ENCODE measurements at regions not wholly inside any gene's neighbourhood (a gene's known extent, or its start where the extent isn't known, plus 50 kb on each side); places are given as distances from the start of the nearest gene placed in this dataset.

GRCh38 chr13:86201477-86201876 is 402.3 kb upstream of the SLITRK6 start:
- no peak for DNase-seq

- no peak for DNase-seq
These were observed 394.1 kb upstream of the SLITRK6 start for GRCh38 chr13:86193281-86193680.

GRCh38 chr13:86188170-86188569 is 389.0 kb upstream of the SLITRK6 start:
- DNase-seq, result no peak

GRCh38 chr13:86185636-86186035 is 386.4 kb upstream of the SLITRK6 start:
- no peak for DNase-seq

- DNase-seq, result no peak
These were observed 385.9 kb upstream of the SLITRK6 start for GRCh38 chr13:86185107-86185506.

GRCh38 chr13:86174622-86175021 is 375.4 kb upstream of the SLITRK6 start:
- no peak for DNase-seq

- no peak for DNase-seq
These were observed 373.7 kb upstream of the SLITRK6 start for GRCh38 chr13:86172961-86173360.

- DNase-seq, result no peak
These were observed 362.0 kb upstream of the SLITRK6 start for GRCh38 chr13:86161257-86161656.

- DNase-seq, result no peak
These were observed 356.5 kb upstream of the SLITRK6 start for GRCh38 chr13:86155756-86156155.

GRCh38 chr13:86142080-86142479 is 342.9 kb upstream of the SLITRK6 start:
- no peak for DNase-seq

- DNase-seq, result no peak
These were observed 336.6 kb upstream of the SLITRK6 start for GRCh38 chr13:86135856-86136255.

GRCh38 chr13:86121881-86122280 is 322.7 kb upstream of the SLITRK6 start:
- DNase-seq, result no peak

GRCh38 chr13:86109107-86109506 is 309.9 kb upstream of the SLITRK6 start:
- DNase-seq, result no peak

GRCh38 chr13:86108334-86108733 is 309.1 kb upstream of the SLITRK6 start:
- DNase-seq, result no peak

- DNase-seq, result no peak
These were observed 299.3 kb upstream of the SLITRK6 start for GRCh38 chr13:86098511-86098910.

GRCh38 chr13:86095351-86095750 is 296.1 kb upstream of the SLITRK6 start:
- DNase-seq, result no peak

- no peak for DNase-seq
These were observed 291.0 kb upstream of the SLITRK6 start for GRCh38 chr13:86090181-86090580.

GRCh38 chr13:86087244-86087643 is 288.0 kb upstream of the SLITRK6 start:
- no peak for DNase-seq

GRCh38 chr13:86085890-86086289 is 286.7 kb upstream of the SLITRK6 start:
- no peak for DNase-seq

- no peak for DNase-seq
These were observed 282.9 kb upstream of the SLITRK6 start for GRCh38 chr13:86082121-86082520.

GRCh38 chr13:86080340-86080995 is 281.2 kb upstream of the SLITRK6 start:
- no peak for DNase-seq

GRCh38 chr13:86066611-86067365 is 267.6 kb upstream of the SLITRK6 start:
- DNase-seq, result no peak

- DNase-seq, result no peak
These were observed 252.9 kb upstream of the SLITRK6 start for GRCh38 chr13:86052141-86052540.
